H1 (cell line): ENCODE measurements at regions not wholly inside any gene's neighbourhood (a gene's known extent, or its start where the extent isn't known, plus 50 kb on each side); places are given as distances from the start of the nearest gene placed in this dataset.

Source experiments
- BCL11A ChIP-seq, 2 experiments: IDR thresholded peaks; one replicate each; pipeline ENCODE4 v1.6.1; 2011; ENCODE audit warnings: low read depth in 2 of 2, low read length in 2 of 2, mild to moderate bottlenecking in 2 of 2
- CHD7 ChIP-seq: fragments of 300-600 bp; sonication (generic); IDR thresholded peaks from 2 replicates; pipeline ENCODE4 v1.7.1; 2012; ENCODE audit warnings: low read length, moderate library complexity, mild to moderate bottlenecking, inconsistent platforms; ENCODE audit not compliant: insufficient replicate concordance
- JUND ChIP-seq: IDR thresholded peaks from 2 replicates; pipeline ENCODE4 v1.6.1; 2011; ENCODE audit warnings: mild to moderate bottlenecking, improper control_type of control experiment, low read length
- RBBP5 ChIP-seq: IDR thresholded peaks from 2 replicates; pipeline ENCODE4 v1.7.1; 2012; ENCODE audit warnings: low read depth, mild to moderate bottlenecking, inconsistent platforms, low read length, moderate library complexity, borderline replicate concordance

GRCh38 chr2:118521960-118522359, 325.5 kb downstream of the EN1 start (continued):
- TF ChIP-seq BCL11A (IDR thresholded peaks at IDR 0.05; ENCODE audit: low read depth in 2 of 2, low read length in 2 of 2) (no peak), JUND (no peak), RBBP5 (no peak), CHD7 (no peak)
- TF ChIP-seq, all 59 proteins: peak for 0
